ENCODE measurements at regions not wholly inside any gene's neighbourhood (a gene's known extent, or its start where the extent isn't known, plus 50 kb on each side); places are given as distances from the start of the nearest gene placed in this dataset.

DNA sequence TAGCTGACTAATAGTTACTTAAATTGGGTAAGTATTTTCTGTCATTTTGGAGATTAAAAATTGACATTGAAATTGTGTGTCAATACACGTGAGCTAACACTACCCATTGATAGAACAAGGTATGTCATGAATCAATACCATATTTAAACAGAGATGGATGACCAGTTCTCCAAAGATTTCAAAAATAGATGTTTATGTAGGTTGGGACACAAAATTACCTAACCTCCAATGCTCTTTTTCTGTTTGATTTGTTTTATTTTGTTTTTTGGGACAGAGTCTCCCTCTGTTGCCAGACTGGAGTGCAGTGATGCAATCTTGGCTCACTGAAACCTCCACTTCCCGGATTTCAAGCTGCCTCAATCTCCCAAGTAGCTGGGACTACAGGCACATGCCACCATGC lies 1491.7 kb downstream of the GRIK2 start:
- no peak for FAIRE-seq
- WGBS, 2 donors, result 35 to 38% methylated on average over 2 of the region's 2 CpGs

DNA sequence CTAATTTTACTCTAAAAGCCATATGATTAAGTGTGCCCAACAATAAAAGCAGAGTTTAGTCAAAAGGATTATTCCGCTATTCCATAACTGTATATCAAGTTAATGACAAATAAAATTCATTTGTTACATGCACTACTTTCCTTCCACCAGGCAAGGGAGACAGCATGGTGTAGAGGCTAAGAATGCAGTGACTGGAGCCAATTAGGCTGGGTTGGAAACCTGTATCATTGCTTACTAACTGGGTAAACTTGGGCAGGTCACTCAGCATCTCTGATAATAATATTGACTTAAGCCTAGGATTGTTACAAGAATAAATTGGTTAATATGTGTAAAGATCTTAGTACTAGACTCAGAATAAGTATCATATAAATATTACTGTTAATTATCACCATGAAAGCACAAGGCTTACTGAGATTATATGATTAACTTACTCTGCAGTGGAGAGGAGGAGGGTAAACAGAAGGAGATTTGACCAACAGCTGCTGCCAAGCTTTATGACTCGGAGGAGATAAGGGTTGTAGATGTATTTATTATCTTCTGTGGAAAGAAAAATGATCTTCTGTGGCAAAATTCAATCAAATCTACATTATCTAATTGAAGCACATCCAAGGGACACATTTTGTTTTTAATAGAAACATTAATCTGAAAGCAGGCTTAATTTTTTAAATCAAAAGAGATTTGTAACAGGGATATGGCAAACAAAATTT lies 1459.9 kb downstream of the GRIK2 start:
- Histone ChIP-seq H3K9me3 (no peaks in the 10 kb centered on the region), H3K4me3 (no peak overlapping the region), H3K27me3 (peaks cover 0 to 4% (median 0%) of the 10 kb centered on the region in 4 donors), H3K36me3 (no peaks in the 10 kb centered on the region), H3K27ac (no peak overlapping the region), H3K4me1 (no peaks in the 10 kb centered on the region)
- 32 to 44% methylated on average over 2 of the region's 2 CpGs for WGBS, 2 donors
- TF ChIP-seq, protein P1, sequence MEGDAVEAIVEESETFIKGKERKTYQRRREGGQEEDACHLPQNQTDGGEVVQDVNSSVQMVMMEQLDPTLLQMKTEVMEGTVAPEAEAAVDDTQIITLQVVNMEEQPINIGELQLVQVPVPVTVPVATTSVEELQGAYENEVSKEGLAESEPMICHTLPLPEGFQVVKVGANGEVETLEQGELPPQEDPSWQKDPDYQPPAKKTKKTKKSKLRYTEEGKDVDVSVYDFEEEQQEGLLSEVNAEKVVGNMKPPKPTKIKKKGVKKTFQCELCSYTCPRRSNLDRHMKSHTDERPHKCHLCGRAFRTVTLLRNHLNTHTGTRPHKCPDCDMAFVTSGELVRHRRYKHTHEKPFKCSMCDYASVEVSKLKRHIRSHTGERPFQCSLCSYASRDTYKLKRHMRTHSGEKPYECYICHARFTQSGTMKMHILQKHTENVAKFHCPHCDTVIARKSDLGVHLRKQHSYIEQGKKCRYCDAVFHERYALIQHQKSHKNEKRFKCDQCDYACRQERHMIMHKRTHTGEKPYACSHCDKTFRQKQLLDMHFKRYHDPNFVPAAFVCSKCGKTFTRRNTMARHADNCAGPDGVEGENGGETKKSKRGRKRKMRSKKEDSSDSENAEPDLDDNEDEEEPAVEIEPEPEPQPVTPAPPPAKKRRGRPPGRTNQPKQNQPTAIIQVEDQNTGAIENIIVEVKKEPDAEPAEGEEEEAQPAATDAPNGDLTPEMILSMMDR (IDR thresholded peaks at IDR 0.05), result no peak
- ATAC-seq (peak in 1 of 4 donors; percentile 58), FAIRE-seq (no peak), DNase-seq (no peak)
- intact Hi-C loops (cut with DNase I), result no loop called here

More for the DNA sequence above, 1491.7 kb downstream of the GRIK2 start:
- ATAC-seq, result no peak
- Histone ChIP-seq H3K4me1 (no peaks in the 10 kb centered on the region), H3K9me3 (no peaks in the 10 kb centered on the region), H3K36me3 (no peaks in the 10 kb centered on the region), H3K27me3 (no peaks in the 10 kb centered on the region), H3K4me3 (no peak overlapping the region), H3K27ac (no peak overlapping the region)
- intact Hi-C loops (cut with DNase I), result no loop called here
- TF ChIP-seq, protein P1 (IDR thresholded peaks at IDR 0.05), result no peak
- no peak for DNase-seq

DNA sequence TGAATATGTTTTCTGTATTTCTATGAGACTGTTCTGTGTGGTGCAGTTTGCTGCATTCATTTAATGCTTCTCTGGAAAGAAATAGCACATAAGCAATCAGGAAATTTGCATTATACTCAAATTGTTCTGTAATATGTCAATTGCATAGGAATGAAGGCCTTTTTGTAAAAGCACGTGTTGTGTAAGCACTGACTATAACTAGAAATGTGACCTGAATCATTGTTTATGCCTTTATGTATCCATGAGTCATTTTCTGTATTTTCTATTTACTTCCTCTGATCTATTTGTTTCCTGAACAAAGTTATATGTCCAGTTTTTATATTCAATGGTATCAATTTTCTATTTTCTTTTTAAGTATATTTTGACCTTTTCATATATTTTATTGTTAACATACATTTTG lies 1455.3 kb downstream of the GRIK2 start:
- TF ChIP-seq, protein P1 (IDR thresholded peaks at IDR 0.05), result no peak
- H3K9me3 ChIP-seq, result no peaks in the 10 kb centered on the region
- 49 to 67% methylated on average over 1 of the region's 1 CpG for WGBS, 2 donors
- DNase-seq (no peak), ATAC-seq (no peak), FAIRE-seq (no peak)
- H3K27ac ChIP-seq, result no peak overlapping the region
- H3K4me3 ChIP-seq, result no peak overlapping the region
- H3K4me1 ChIP-seq, result no peaks in the 10 kb centered on the region
- H3K27me3 ChIP-seq, result peaks cover 0 to 4% (median 0%) of the 10 kb centered on the region in 4 donors
- intact Hi-C loops (cut with DNase I), result no loop called here
- no peaks in the 10 kb centered on the region for H3K36me3 ChIP-seq

DNA sequence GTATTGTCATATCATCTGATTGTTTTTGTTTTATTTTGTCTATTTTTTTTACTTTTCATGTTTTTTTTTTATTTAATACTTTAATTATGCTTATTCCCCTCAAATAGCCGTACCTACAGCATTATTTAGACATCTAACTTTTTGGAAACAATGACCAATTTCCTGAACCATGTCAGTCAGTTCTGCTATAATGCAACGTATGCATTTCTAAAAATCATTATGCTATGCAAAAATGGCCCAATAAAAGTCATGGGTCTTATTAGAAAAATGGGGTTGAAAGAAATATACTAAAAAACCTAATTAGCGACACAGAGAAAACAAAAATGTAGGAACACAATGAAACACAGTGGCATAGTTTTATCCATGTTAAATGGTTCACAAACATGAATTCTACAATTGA lies 1454.7 kb downstream of the GRIK2 start:
- TF ChIP-seq, protein P1 (IDR thresholded peaks at IDR 0.05), result no peak
- no peaks in the 10 kb centered on the region for H3K4me1 ChIP-seq
- no peak for ATAC-seq
- 56 to 73% methylated on average over 3 of the region's 3 CpGs for WGBS, 2 donors
- H3K36me3 ChIP-seq, result no peaks in the 10 kb centered on the region
- H3K9me3 ChIP-seq, result no peaks in the 10 kb centered on the region
- DNase-seq, result no peak
- peaks cover 0 to 4% (median 0%) of the 10 kb centered on the region in 4 donors for H3K27me3 ChIP-seq
- no peak for FAIRE-seq
- no peak overlapping the region for H3K4me3 ChIP-seq
- intact Hi-C loops (cut with DNase I), result no loop called here
- H3K27ac ChIP-seq, result no peak overlapping the region

DNA sequence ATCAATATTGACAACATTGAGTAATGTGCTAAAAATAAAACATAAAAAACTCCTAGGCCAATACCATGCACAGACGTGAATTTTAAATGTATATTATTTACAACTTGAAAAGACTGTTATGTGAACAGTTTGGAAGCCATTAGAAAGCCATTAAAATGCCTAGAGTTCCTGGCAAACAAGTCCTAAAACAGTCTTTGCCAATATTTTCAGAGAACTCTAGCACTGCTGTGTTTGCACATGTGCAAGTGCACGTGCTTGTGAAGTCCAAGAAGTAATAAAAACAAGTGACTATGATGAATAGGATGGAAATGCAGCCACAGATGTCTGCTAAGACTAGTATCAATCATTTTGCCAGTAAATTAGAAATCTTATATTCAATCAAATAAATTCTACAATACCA lies 1447.6 kb downstream of the GRIK2 start:
- TF ChIP-seq, protein P1 (IDR thresholded peaks at IDR 0.05), result no peak
- ATAC-seq, result no peak
- Histone ChIP-seq H3K27me3 (no peaks in the 10 kb centered on the region), H3K27ac (no peak overlapping the region), H3K4me3 (no peak overlapping the region), H3K36me3 (no peaks in the 10 kb centered on the region), H3K9me3 (no peaks in the 10 kb centered on the region), H3K4me1 (no peaks in the 10 kb centered on the region)
- no peak for DNase-seq
- WGBS, 2 donors, result 15 to 17% methylated on average over 2 of the region's 2 CpGs
- intact Hi-C loops (cut with DNase I), result no loop called here
- FAIRE-seq, result no peak

Measured in pancreas (tissue), 10 donors.